Smooth muscle cell (in vitro differentiated cells): ENCODE measurements at regions not wholly inside any gene's neighbourhood (a gene's known extent, or its start where the extent isn't known, plus 50 kb on each side); places are given as distances from the start of the nearest gene placed in this dataset.

Experiments used
- DNase-seq: peaks from one replicate; lab custom pipeline; 2025; ENCODE audit not compliant: unreplicated experiment; lab: John Stamatoyannopoulos, UW
- H2AFZ ChIP-seq: fragments of 200-600 bp; sonication (generic); 2 replicates; pipeline ENCODE4 v1.6.0; 2016; ENCODE audit warnings: antibody characterized with exemption, low read depth, mild to moderate bottlenecking
- H3F3A ChIP-seq: fragments of 200-600 bp; sonication (generic); 2 replicates; pipeline ENCODE4 v1.6.0; 2017; ENCODE audit warnings: antibody characterized with exemption, low read depth
- H3K27ac ChIP-seq: fragments of 200-600 bp; sonication (generic); 2 replicates; pipeline ENCODE4 v1.5.1; 2016; ENCODE audit warnings: low read depth, mild to moderate bottlenecking
- H3K27me3 ChIP-seq: fragments of 200-600 bp; sonication (generic); 2 replicates; pipeline ENCODE4 v1.6.1; 2016; ENCODE audit warnings: low read depth, mild to moderate bottlenecking
- H3K36me3 ChIP-seq: fragments of 200-600 bp; sonication (generic); 2 replicates; pipeline ENCODE4 v1.5.1; 2016; ENCODE audit warnings: low read depth
- H3K4me1 ChIP-seq: fragments of 200-600 bp; sonication (generic); 2 replicates; pipeline ENCODE4 v1.5.1; 2016; ENCODE audit warnings: low read depth
- H3K4me2 ChIP-seq: fragments of 200-600 bp; sonication (generic); 2 replicates; pipeline ENCODE4 v1.6.0; 2016; ENCODE audit warnings: mild to moderate bottlenecking
- H3K4me3 ChIP-seq: fragments of 200-600 bp; sonication (generic); 2 replicates; pipeline ENCODE4 v1.5.1; 2016; ENCODE audit warnings: mild to moderate bottlenecking
- H3K79me2 ChIP-seq: fragments of 200-600 bp; sonication (generic); 2 replicates; pipeline ENCODE4 v1.6.0; 2016; ENCODE audit warnings: low read depth, mild to moderate bottlenecking
- H3K9ac ChIP-seq: fragments of 200-600 bp; sonication (generic); 2 replicates; pipeline ENCODE4 v1.6.0; 2016; ENCODE audit warnings: low read depth
- H3K9me3 ChIP-seq: fragments of 200-600 bp; sonication (generic); replicated peaks from 2 replicates; pipeline ENCODE4 v1.5.1; 2016; ENCODE audit warnings: low read depth
- H4K20me1 ChIP-seq: fragments of 200-600 bp; sonication (generic); 2 replicates; pipeline ENCODE4 v1.6.0; 2016; ENCODE audit warnings: low read depth
- CTCF ChIP-seq: fragments of 200-600 bp; sonication (generic); IDR thresholded peaks from 2 replicates; pipeline ENCODE4 v1.5.1; 2017; ENCODE audit warnings: borderline replicate concordance, mild to moderate bottlenecking, antibody characterized with exemption; ENCODE audit not compliant: insufficient read depth, poor library complexity, severe bottlenecking
- WGBS: methylation state at CpG from one replicate; pipeline ENCODE4 v1.1.7; 2016; ENCODE audit warnings: low lambda C conversion rate; 5-methylcytosine and 5-hydroxymethylcytosine counted together

- WGBS: 56% methylated on average over 3 of the region's 3 CpGs
- no peaks in the 10 kb centered on the region for H3K9me3 ChIP-seq
- no peak for TF ChIP-seq CTCF
- no peaks in the 10 kb centered on the region for H3K4me1 ChIP-seq
- H2AFZ ChIP-seq: no peak overlapping the region
- no peaks in the 10 kb centered on the region for H3K36me3 ChIP-seq
- H3K27me3 ChIP-seq: peaks cover 46% of the 10 kb centered on the region
- H3F3A ChIP-seq: no peaks in the 10 kb centered on the region
- H3K4me2 ChIP-seq: no peak overlapping the region
- no peak overlapping the region for H3K9ac ChIP-seq
- H3K79me2 ChIP-seq: no peaks in the 10 kb centered on the region
- no peaks in the 10 kb centered on the region for H4K20me1 ChIP-seq
- H3K27ac ChIP-seq: no peak overlapping the region
- H3K4me3 ChIP-seq: no peak overlapping the region
- no peak for DNase-seq
These were observed 449.0 kb downstream of the MATN1 start for GRCh38 chr1:30274173-30274970.

GRCh38 chr1:30273456-30273855 lies 449.9 kb downstream of the MATN1 start:
- Histone ChIP-seq H3K27me3 (peaks cover 38% of the 10 kb centered on the region), H2AFZ (no peak overlapping the region), H4K20me1 (no peaks in the 10 kb centered on the region), H3K27ac (no peak overlapping the region), H3K4me3 (no peak overlapping the region), H3F3A (no peaks in the 10 kb centered on the region), H3K9me3 (no peaks in the 10 kb centered on the region), H3K4me1 (no peaks in the 10 kb centered on the region), H3K36me3 (no peaks in the 10 kb centered on the region), H3K4me2 (no peak overlapping the region), H3K79me2 (no peaks in the 10 kb centered on the region), H3K9ac (no peak overlapping the region)
- TF ChIP-seq CTCF: no peak
- 96% methylated on average over 5 of the region's 5 CpGs for WGBS
- no peak for DNase-seq

GRCh38 chr1:30273021-30273325 lies 450.4 kb downstream of the MATN1 start:
- Histone ChIP-seq H2AFZ (no peak overlapping the region), H3K4me1 (no peaks in the 10 kb centered on the region), H3K9ac (no peak overlapping the region), H3K27ac (no peak overlapping the region), H3K36me3 (no peaks in the 10 kb centered on the region), H3K27me3 (peaks cover 35% of the 10 kb centered on the region), H3K4me3 (no peak overlapping the region), H3K4me2 (no peak overlapping the region), H4K20me1 (no peaks in the 10 kb centered on the region), H3K79me2 (no peaks in the 10 kb centered on the region), H3F3A (no peaks in the 10 kb centered on the region), H3K9me3 (no peaks in the 10 kb centered on the region)
- no peak for DNase-seq
- TF ChIP-seq CTCF: no peak
- WGBS: 75% methylated on average over 1 of the region's 1 CpG
